ENCODE measurements at regions not wholly inside any gene's neighbourhood (a gene's known extent, or its start where the extent isn't known, plus 50 kb on each side); places are given as distances from the start of the nearest gene placed in this dataset.
"Not testable (repeated sequence)": the region's sequence is repeated elsewhere in the genome, so short reads cannot be mapped to it uniquely, and the experiment has no call there.

- no peak for TF ChIP-seq CTCF (IDR thresholded peaks at IDR 0.05; ENCODE audit: borderline replicate concordance, insufficient read depth, low read depth, low read length)
- no peak overlapping the region for H3K4me3 ChIP-seq (ENCODE audit: low read depth, low read length)
Observed at GRCh38 chr1:79708646-79709265, 702.2 kb upstream of the ADGRL4 start.

GRCh38 chr1:79705218-79705617, 698.7 kb upstream of the ADGRL4 start:
- TF ChIP-seq CTCF (IDR thresholded peaks at IDR 0.05; ENCODE audit: borderline replicate concordance, insufficient read depth, low read depth, low read length) = no peak
- H3K4me3 ChIP-seq (ENCODE audit: low read depth, low read length) = no peak overlapping the region

GRCh38 chr1:79704067-79704466, 697.5 kb upstream of the ADGRL4 start:
- no peak overlapping the region for H3K4me3 ChIP-seq (ENCODE audit: low read depth, low read length)
- no peak for TF ChIP-seq CTCF (IDR thresholded peaks at IDR 0.05; ENCODE audit: borderline replicate concordance, insufficient read depth, low read depth, low read length)

GRCh38 chr1:79702336-79702999, 695.9 kb upstream of the ADGRL4 start:
- H3K4me3 ChIP-seq (ENCODE audit: low read depth, low read length) = not testable (repeated sequence)

GRCh38 chr1:79695138-79695537, 688.6 kb upstream of the ADGRL4 start:
- H3K4me3 ChIP-seq (ENCODE audit: low read depth, low read length) = no peak overlapping the region
- TF ChIP-seq CTCF (IDR thresholded peaks at IDR 0.05; ENCODE audit: borderline replicate concordance, insufficient read depth, low read depth, low read length) = no peak

- no peak overlapping the region for H3K4me3 ChIP-seq (ENCODE audit: low read depth, low read length)
- TF ChIP-seq CTCF (IDR thresholded peaks at IDR 0.05; ENCODE audit: borderline replicate concordance, insufficient read depth, low read depth, low read length) = no peak
Observed at GRCh38 chr1:79694241-79694640, 687.7 kb upstream of the ADGRL4 start.

GRCh38 chr1:79693441-79694114, 687.0 kb upstream of the ADGRL4 start:
- no peak for TF ChIP-seq CTCF (IDR thresholded peaks at IDR 0.05; ENCODE audit: borderline replicate concordance, insufficient read depth, low read depth, low read length)
- no peak overlapping the region for H3K4me3 ChIP-seq (ENCODE audit: low read depth, low read length)

All from GM12875 (cell line).